ENCODE measurements at regions not wholly inside any gene's neighbourhood (a gene's known extent, or its start where the extent isn't known, plus 50 kb on each side); places are given as distances from the start of the nearest gene placed in this dataset.
"Not testable (repeated sequence)": the region's sequence is repeated elsewhere in the genome, so short reads cannot be mapped to it uniquely, and the experiment has no call there.

GRCh38 chr11:71721840-71722239, 111.2 kb upstream of the DEFB108B start:
- H3K27me3 ChIP-seq (ENCODE audit: control insufficient read depth, insufficient read depth); DNase-seq; H3K9me3 ChIP-seq (ENCODE audit: control insufficient read depth, low read length); H3K27ac ChIP-seq (ENCODE audit: low read length); intact Hi-C loops (cut with DNase I); ATAC-seq; H3K4me3 ChIP-seq (ENCODE audit: low read length); H3K4me1 ChIP-seq (ENCODE audit: control insufficient read depth, insufficient read depth, low read length): not testable (repeated sequence)
- 89% methylated on average over 10 of the region's 11 CpGs for WGBS

GRCh38 chr11:71723991-71724390, 109.0 kb upstream of the DEFB108B start:
- H3K27ac ChIP-seq (ENCODE audit: low read length); H3K4me3 ChIP-seq (ENCODE audit: low read length); H3K27me3 ChIP-seq (ENCODE audit: control insufficient read depth, insufficient read depth); intact Hi-C loops (cut with DNase I); H3K9me3 ChIP-seq (ENCODE audit: control insufficient read depth, low read length); ATAC-seq; DNase-seq; H3K4me1 ChIP-seq (ENCODE audit: control insufficient read depth, insufficient read depth, low read length): not testable (repeated sequence)
- WGBS = 80% methylated on average over 5 of the region's 5 CpGs

GRCh38 chr11:71730748-71731147, 102.3 kb upstream of the DEFB108B start:
- 94% methylated on average over 7 of the region's 8 CpGs for WGBS
- H3K4me1 ChIP-seq (ENCODE audit: control insufficient read depth, insufficient read depth, low read length); intact Hi-C loops (cut with DNase I); H3K9me3 ChIP-seq (ENCODE audit: control insufficient read depth, low read length); ATAC-seq; H3K27me3 ChIP-seq (ENCODE audit: control insufficient read depth, insufficient read depth); H3K4me3 ChIP-seq (ENCODE audit: low read length); H3K27ac ChIP-seq (ENCODE audit: low read length): not testable (repeated sequence)
- peak in 1 of 3 donors; percentile 50 for DNase-seq

GRCh38 chr11:71734368-71734767, 98.6 kb upstream of the DEFB108B start:
- intact Hi-C loops (cut with DNase I); H3K9me3 ChIP-seq (ENCODE audit: control insufficient read depth, low read length); H3K4me1 ChIP-seq (ENCODE audit: control insufficient read depth, insufficient read depth, low read length); H3K27ac ChIP-seq (ENCODE audit: low read length); H3K27me3 ChIP-seq (ENCODE audit: control insufficient read depth, insufficient read depth); ATAC-seq; H3K4me3 ChIP-seq (ENCODE audit: low read length); DNase-seq: not testable (repeated sequence)
- WGBS = 0% methylated on average over 1 of the region's 3 CpGs

- H3K27ac ChIP-seq (ENCODE audit: low read length); H3K9me3 ChIP-seq (ENCODE audit: control insufficient read depth, low read length); intact Hi-C loops (cut with DNase I); H3K27me3 ChIP-seq (ENCODE audit: control insufficient read depth, insufficient read depth); H3K4me1 ChIP-seq (ENCODE audit: control insufficient read depth, insufficient read depth, low read length); DNase-seq; ATAC-seq; H3K4me3 ChIP-seq (ENCODE audit: low read length): not testable (repeated sequence)
- 92% methylated on average over 4 of the region's 4 CpGs for WGBS
Observed at GRCh38 chr11:71738317-71738716, 94.7 kb upstream of the DEFB108B start.

GRCh38 chr11:71743385-71743784, 89.6 kb upstream of the DEFB108B start:
- H3K4me3 ChIP-seq (ENCODE audit: low read length); ATAC-seq; H3K9me3 ChIP-seq (ENCODE audit: control insufficient read depth, low read length); intact Hi-C loops (cut with DNase I); H3K27ac ChIP-seq (ENCODE audit: low read length); H3K27me3 ChIP-seq (ENCODE audit: control insufficient read depth, insufficient read depth); H3K4me1 ChIP-seq (ENCODE audit: control insufficient read depth, insufficient read depth, low read length): not testable (repeated sequence)
- WGBS = 17% methylated on average over 11 of the region's 11 CpGs
- DNase-seq = peak; percentile 41 to 71 (median 70)

GRCh38 chr11:71745656-71746055, 87.3 kb upstream of the DEFB108B start:
- DNase-seq; H3K9me3 ChIP-seq (ENCODE audit: control insufficient read depth, low read length); H3K27me3 ChIP-seq (ENCODE audit: control insufficient read depth, insufficient read depth); ATAC-seq; H3K27ac ChIP-seq (ENCODE audit: low read length); H3K4me1 ChIP-seq (ENCODE audit: control insufficient read depth, insufficient read depth, low read length); H3K4me3 ChIP-seq (ENCODE audit: low read length); intact Hi-C loops (cut with DNase I): not testable (repeated sequence)
- WGBS = 93% methylated on average over 11 of the region's 11 CpGs

- H3K4me3 ChIP-seq (ENCODE audit: low read length); DNase-seq; H3K4me1 ChIP-seq (ENCODE audit: control insufficient read depth, insufficient read depth, low read length); H3K27me3 ChIP-seq (ENCODE audit: control insufficient read depth, insufficient read depth); H3K9me3 ChIP-seq (ENCODE audit: control insufficient read depth, low read length); ATAC-seq; H3K27ac ChIP-seq (ENCODE audit: low read length); intact Hi-C loops (cut with DNase I): not testable (repeated sequence)
- 68% methylated on average over 3 of the region's 5 CpGs for WGBS
Observed at GRCh38 chr11:71746263-71746662, 86.7 kb upstream of the DEFB108B start.

- not testable (repeated sequence) for H3K27me3 ChIP-seq (ENCODE audit: control insufficient read depth, insufficient read depth)
Observed at GRCh38 chr11:71748965-71749620, 83.9 kb upstream of the DEFB108B start.

GRCh38 chr11:71750908-71751307, 82.1 kb upstream of the DEFB108B start:
- WGBS = 60% methylated on average over 11 of the region's 11 CpGs
- H3K4me3 ChIP-seq (ENCODE audit: low read length); H3K27me3 ChIP-seq (ENCODE audit: control insufficient read depth, insufficient read depth); DNase-seq; H3K9me3 ChIP-seq (ENCODE audit: control insufficient read depth, low read length); H3K4me1 ChIP-seq (ENCODE audit: control insufficient read depth, insufficient read depth, low read length); ATAC-seq; H3K27ac ChIP-seq (ENCODE audit: low read length); intact Hi-C loops (cut with DNase I): not testable (repeated sequence)

More at GRCh38 chr11:71748965-71749620, 83.9 kb upstream of the DEFB108B start:
- H3K9me3 ChIP-seq (ENCODE audit: control insufficient read depth, low read length); intact Hi-C loops (cut with DNase I); ATAC-seq; H3K27ac ChIP-seq (ENCODE audit: low read length); H3K4me1 ChIP-seq (ENCODE audit: control insufficient read depth, insufficient read depth, low read length); H3K4me3 ChIP-seq (ENCODE audit: low read length): not testable (repeated sequence)
- peak in 1 of 3 donors; percentile 13 for DNase-seq
- 33% methylated on average over 14 of the region's 14 CpGs for WGBS

GRCh38 chr11:71764695-71765491, 68.1 kb upstream of the DEFB108B start:
- H3K27ac ChIP-seq (ENCODE audit: low read length); H3K4me3 ChIP-seq (ENCODE audit: low read length); H3K4me1 ChIP-seq (ENCODE audit: control insufficient read depth, insufficient read depth, low read length); ATAC-seq; H3K27me3 ChIP-seq (ENCODE audit: control insufficient read depth, insufficient read depth); H3K9me3 ChIP-seq (ENCODE audit: control insufficient read depth, low read length); intact Hi-C loops (cut with DNase I): not testable (repeated sequence)
- peak; percentile 54 to 87 (median 82) for DNase-seq
- WGBS = 22% methylated on average over 20 of the region's 20 CpGs
